HG02885 (cell line): ENCODE measurements at regions not wholly inside any gene's neighbourhood (a gene's known extent, or its start where the extent isn't known, plus 50 kb on each side); places are given as distances from the start of the nearest gene placed in this dataset.

Experiments
- ATAC-seq: cut with Tn5 transposase; IDR thresholded peaks from one replicate; pipeline ENCODE4 v1.9.1; 2021; ENCODE audit warnings: mild to moderate bottlenecking; ENCODE audit not compliant: unreplicated experiment, poor library complexity

DNA sequence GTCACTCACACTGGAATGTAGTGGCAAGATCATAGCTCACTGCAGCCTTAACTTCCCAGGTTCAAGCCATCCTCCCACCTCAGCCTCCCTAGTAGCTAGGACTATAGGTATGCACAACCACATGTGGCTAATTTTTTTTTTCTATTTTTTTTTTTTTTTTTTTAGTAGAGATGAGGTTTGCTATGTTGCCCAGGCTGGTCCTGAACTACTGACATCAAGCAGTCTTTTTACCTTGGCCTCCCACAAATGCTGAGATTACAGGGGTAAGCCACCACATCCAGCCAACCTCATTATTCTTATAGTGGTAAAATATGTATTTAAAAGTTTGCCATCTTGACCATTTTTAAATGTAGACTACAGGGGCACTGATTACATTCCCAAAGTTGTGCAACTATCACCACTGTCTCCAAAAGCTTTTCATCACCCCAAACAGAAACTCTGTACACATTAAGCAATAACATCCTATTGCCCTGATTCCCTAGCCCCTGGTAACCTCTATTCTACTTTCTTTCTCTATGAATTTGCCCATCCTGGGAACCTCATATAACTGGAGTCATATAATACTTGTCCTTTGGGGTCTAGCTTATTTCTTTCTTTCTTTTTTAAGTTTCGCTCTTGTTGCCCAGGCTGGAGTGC, 268.0 kb upstream of the JARID2 start:
- no peak for ATAC-seq

DNA sequence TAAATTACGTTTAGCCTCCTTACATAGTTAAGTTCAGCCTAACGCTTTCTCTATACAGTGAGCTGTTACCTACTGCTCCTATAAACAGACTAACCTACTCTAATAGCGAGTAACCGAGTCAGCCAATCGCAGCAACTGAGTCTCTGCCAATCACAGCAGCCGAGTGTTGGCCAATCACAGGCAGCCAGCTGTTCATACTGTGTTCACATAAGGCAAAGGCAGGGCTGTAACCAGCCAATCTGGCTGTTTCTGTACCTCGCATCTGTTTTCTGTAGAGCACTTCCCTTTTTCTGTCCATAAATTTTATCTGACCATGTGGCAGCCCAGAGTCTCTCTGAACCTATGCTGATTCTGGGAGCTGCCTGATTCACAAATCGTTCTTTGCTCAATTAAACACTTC, 263.9 kb upstream of the JARID2 start:
- ATAC-seq, result no peak

DNA sequence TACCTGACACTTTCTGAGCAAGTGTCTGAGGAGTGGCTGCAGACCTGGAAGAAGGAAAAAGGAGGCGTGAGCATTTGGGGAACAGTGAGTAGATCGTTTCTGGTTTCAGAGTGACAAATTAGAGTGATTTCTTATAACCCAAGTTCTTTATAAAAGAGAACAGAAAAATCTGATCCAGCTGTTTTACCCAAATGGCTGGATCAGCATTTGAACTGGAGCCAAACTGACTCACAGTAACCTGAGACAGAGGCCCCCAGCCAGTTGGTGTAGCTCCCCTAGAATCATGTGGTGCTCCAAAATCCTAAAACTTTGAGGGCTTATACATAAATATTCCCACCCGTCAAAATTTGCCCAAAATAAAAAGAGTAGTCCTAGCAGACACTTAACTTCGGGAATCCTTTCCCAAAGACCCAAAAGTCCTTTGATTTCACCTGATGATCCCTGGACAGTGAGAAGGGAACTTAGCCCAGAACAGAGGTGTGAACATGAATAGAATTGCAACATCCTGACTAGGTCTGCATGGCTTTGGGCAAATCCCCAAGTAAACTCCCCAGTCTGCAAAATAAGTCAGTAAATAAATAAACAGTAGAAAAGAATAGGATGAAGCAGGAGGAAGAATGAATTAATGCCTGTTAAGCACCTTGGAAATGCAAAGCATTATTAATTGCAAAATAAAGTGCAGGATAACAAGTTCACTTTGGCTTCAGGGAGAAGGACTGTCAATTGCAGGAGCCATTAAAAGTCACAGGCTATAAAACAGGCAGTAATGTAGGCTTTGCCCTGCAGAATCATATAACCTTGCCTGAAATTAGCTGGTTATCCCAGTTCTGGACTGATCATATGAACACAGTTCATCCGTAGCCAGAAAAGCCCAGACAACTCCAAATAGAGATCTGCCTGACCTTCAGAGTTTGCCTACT, 262.0 kb upstream of the JARID2 start:
- ATAC-seq, result no peak

DNA sequence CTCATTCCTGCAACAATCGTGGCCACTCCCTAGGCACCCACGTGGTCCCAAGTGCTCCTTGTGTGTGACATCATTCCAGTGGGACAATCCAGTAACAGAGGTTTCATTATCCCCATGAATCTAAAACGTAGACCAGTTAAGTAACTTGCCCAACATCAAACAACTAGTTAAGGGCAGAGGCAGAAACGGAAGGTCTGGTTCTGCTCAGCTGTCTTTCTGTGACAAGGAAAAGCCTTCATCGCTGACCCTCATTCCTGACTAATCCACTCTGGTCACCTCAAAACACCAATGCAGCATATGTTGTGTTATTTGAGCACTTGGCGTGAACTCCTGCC, 261.4 kb upstream of the JARID2 start:
- ATAC-seq, result no peak

DNA sequence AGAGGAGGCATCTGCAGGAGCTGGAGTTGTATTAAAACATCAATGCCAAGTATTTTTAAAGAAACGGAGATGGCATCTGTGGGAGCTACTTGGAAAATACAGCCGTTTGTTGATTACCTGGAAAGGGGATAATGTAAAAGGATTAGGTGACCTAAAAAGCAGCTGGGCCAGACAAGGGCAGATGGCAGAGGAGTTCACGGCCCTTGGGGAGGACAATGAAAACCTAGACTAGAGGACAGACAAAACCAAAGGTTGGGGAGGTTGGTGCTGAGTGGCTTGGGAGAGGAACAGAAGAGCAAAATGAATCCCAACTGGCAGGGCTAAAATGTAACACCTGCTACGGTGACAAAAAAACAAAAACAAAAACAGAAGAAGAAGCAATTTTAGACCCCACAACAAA, 260.5 kb upstream of the JARID2 start:
- no peak for ATAC-seq

DNA sequence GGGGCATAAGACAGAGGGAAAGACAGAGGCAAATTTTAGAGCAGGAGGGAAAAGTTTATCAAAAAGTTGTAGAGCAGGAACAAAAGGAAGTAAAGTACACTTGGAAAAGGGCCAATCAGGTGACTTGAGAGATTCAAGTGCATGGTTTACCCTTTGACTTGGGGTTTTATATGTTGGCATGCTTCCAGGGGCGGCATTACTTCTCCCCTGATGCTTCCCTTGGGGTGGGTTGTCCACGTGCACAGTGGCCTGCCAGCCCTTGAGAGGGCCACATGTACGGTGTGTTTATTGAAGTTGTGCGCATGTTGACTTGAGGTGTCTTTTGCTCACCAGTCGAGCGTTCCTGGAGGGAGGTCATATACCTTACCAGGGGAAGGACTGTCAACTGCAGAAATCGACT, 259.5 kb upstream of the JARID2 start:
- no peak for ATAC-seq

DNA sequence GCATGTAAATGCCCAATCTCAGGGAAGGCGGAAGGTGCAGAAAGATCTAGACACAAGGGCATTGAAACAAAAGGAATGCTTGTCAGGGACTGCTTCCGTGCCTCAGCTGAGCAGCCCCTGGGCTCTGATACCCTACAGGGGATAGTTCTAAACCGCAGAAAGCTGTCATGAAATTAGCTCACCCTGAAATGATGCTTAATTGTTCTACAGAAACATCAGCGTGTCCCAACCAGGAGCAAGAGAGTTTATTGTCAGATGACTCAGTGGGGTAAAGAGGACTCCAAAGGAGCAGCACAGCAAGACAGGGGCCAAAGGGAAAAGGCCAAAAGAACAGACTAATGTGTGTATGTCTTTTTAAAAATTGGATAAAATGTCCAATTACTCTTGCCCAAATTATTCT, 258.4 kb upstream of the JARID2 start:
- ATAC-seq, result no peak

DNA sequence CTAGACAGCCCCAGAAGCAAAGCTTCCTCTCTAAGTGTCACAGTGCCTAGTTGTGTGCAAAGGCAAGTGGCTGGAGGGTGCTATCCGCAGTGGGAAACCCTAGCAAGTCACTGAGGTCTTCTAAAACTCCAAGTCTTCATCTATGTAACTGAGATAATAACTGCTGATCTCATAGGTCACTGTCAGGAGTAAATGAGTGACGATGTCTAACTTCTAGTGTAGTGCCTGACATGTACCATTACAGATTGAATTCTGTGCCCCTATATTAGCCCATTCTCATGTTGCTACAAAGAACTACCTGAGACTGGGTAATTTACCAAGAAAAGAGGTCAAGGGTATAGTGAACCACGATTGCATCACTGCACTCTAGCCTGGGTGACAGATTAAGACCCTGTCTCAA, 253.5 kb upstream of the JARID2 start:
- ATAC-seq, result no peak

DNA sequence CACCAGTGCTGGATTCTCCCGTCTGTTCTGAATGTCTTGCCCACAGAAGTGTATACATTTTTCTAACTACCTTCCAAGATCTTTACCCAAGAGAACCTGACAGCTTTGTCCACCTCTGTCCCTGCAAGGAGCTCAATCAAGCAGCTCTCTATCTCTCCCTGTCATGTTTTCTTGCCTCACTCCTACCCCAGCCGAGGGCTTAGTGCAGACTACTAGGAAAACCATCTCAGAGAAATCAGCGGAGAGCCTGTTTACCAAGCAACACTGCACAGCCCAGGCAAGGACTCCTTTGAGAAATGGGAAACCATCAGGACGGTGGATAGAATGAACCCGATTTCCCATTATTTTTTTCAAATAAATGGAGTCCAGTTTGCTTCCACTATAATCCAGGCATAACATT, 250.7 kb upstream of the JARID2 start:
- no peak for ATAC-seq

DNA sequence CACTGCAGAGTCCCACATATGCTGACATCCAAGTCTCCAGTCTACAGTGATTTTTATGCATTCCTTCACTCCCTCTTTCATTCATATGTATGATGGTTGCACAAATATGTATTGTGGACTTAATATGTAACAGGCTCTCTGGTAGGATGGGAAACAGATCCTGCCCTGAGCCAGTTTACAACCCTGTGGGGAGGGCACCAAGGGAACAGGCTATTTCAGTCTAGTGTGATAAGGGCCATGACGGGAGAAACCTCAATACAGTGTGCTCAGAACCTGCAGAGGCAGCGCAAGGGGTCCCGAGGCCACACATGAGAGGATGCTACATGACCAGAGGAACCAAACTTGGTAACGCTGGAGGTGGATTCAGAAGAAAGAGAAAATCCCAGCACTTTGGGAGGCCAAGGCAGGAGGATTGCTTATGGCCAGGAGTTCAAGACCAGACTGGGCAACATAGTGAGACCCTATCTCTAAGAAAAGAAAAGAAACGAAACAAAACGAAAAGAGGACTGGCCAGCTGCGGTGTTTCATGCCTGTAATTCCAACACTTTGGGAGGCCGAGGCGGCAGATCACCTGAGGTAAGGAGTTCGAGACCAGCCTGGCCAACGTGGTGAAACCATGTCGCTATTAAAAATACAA, 249.8 kb upstream of the JARID2 start:
- ATAC-seq, result no peak

DNA sequence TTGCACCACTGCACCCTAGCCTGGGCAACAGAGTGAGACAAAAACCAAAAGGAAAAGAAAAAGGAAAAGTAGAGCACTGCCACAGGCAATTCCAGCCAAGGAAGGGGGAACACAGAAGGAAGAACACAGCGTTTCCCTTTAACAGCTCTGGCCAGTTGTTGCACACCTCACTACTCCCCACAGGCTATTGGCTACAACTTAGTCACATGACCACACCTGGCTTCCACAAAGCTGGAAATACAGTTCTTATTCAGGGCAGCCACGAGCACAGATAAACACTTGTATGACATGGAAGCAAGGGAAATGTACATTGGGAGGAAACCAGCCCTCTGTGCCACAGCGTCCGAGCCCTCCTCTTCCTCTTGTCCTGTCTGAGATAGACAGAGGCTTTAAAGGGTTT, 249.0 kb upstream of the JARID2 start:
- no peak for ATAC-seq

DNA sequence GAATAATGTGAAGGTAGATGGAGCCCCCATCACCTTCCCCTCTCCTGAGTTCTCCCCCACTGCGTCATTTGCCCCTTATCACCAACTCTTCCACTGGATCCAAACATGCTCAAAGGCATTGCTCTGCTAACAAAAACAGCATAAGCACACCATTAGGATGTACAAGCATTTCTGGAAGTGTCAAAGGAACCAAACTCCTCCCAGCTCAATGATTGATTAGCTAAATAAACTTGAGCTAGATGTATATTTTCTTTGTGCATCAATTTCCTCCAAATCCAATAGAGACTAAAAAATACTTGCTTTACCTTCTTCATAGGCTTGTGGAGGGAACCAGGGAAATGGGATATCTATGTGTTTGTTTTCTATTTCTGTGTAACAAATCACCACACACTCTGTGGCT, 248.4 kb upstream of the JARID2 start:
- no peak for ATAC-seq

DNA sequence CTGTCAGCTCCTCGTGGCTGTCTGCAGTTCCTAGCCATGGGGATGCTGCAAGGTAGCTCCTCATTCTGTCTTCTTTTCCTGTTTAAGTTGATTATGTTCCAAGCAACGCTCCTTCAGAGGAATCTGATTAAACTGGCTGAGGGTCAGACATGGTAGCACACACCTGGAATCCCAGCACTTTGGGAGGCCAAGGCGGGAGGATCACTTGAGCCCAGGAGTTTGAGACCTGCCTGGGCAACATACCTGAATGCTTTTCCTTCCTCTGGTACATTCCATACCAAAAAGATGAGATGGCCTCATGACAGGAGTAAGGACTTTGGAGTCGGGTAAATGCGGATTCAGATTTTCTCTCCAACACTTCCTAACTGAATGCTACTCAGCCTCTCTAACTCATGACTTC, 246.8 kb upstream of the JARID2 start:
- no peak for ATAC-seq

DNA sequence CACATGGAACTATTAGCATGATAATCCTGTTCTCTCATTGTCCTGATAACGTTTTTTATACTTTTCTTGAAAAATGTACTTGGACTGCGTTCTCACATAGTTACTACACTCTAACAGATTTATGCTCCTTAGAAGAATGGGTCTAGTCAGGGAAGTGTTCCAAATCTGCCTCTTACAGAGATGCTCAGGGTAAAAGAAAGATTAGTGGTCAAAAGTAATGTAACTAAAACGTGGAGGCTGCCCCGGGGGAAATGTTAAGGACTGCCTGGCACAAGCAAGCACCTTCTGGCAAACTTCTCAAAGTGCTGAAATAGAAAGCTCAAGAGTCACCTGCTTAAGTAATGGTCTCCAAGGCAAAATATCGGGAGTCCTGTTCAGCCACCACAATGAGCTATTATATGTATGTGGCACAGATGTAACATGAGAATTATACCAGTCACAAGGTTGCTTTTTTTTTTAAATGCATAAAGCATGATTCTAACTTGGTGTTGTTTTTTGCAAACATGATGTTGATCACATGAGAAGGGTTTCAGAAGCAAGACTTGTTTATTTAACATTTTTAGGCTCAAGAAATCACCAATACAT, 244.5 kb upstream of the JARID2 start:
- ATAC-seq, result no peak

DNA sequence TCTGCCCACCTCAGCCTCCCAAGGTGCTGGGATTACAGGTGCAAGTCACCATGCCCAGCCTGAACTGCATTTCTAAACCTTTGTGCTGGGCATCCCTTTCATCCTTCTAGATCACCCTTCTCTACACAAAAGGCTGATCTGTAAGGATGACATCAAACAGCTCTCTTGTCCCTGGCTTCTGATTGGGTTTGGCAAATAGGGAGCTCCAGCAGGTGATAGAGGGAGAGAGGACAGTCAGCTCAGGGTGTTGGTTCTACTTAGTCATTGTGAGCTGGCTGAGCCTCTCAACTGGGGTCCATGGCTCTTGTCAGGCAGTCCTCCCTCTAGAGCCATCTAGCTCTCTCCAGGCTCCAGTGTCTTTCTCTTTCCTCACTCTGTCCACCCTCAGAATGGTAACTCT, 237.6 kb upstream of the JARID2 start:
- ATAC-seq, result no peak

DNA sequence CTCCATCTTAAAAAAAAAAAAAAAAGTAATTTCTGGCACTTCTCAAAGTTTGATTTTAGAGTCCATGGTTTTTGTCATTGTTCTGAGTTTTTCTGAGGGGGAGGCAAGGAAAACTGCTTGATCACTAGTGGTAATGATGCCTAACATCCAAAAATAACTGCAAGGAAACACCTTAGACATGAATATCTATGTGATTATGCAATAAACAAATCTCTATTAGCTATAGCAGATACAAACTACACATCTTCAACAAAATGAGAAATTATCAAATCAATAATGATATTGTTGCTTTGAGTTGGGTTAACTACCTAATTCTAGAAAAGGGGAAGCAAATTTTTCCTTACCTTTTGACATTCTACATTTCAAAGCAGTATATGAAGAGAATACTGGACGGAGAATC, 230.9 kb upstream of the JARID2 start:
- ATAC-seq, result no peak

DNA sequence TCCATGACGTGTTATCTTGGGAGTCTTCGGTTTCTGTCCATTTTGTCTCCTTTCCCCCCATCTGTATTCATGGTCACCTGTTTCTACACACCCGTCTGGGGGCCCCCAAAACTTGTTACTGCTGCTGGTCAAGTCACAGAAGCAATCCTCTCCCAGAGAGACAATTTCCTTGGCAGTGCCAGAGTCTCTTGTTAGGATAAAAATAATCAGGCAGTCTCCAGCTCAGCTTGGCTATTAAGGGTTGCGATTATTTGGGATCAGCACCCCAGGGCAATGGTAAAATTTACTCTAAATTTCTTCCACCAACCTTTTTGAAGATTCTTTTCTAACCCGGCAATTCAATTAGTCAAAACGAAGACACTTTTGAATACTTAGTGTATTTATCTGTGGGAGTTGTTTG, 229.1 kb upstream of the JARID2 start:
- ATAC-seq, result no peak

DNA sequence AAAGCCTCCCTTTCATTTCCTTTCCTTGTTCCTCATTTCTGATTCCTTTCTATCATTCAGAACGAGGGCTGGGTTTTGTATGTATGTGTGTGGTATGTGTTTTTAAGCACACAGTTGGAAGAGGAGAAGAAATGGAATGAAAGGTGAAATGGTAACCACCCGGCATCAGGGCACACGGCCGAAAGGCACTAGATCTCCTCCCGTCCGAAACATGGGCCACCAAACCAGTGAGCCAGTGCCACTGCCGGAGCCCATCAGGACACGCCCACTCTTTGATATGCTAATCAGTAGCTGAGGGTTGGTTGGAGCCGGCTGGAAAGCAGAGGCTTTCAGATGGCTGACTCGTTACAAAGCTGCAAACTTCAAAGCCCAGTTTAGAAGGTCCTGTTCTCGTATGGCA, 228.6 kb upstream of the JARID2 start:
- ATAC-seq, result no peak

DNA sequence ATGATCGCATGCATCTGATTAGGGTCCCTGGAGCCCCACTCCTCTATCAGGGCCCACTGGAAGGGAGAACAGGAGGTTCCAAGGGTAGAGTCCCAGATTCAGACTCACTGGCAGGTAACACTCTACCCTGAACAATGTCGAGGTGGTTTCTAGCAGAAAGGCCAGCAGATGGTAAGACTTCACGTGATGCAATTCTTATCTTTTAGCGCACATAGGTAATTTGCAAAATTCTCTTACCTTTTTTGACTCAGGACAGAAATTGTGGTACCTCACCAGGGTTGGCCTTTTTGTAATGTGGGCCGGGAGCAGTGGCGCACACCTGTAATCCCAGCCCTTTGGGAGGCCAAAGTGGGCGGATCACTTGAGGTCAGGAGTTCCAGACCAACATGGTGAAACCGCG, 228.1 kb upstream of the JARID2 start:
- no peak for ATAC-seq

DNA sequence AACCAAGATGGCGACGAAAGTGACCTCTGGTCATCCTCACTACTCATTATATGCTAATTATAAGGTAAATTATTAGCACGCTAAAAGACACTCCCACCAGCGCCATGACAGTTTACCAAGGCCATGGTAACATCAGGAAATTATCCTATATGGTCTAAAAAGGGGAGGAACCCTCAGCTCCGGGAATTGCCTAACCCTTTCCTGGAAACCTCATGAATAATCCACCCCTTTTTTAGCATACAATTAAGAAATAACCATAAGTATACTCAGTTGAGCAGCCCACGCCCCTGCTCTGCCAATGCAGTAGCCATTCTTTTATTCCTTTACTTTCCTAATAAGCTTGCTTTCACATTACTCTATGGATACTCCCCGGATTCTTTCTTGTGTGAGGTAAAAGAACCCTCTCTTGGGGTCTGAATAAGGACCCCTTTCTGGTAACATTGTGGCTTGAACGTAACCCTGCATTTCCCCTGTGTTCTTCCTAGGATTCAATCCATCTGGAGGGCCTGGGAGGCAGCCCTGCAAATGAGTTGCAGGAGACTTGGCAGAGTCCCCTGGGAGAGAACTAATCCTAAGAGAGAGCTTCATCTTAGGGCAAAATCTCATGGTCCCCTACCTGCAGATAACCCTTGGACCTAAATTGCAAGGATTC, 225.6 kb upstream of the JARID2 start:
- ATAC-seq, result no peak

DNA sequence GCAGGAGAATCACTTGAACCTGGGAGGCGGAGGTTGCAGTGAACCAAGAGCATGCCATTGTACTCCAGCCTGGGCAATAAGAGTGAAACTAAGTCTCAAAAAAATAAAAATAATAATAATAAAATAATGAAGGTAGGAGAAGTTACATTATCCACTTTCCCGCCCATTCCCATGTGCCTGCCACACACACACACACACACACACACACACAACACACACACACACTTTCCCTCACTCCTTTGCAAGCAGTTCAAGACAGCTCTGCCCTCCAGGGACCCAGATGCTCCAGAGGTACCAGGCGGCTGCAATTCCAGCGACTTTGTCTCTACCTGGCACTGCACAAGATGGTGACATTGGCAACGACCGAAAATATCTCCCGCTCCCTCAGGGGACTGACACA, 224.8 kb upstream of the JARID2 start:
- ATAC-seq, result no peak
